Endothelial cell of umbilical vein (primary cell): ENCODE measurements at regions not wholly inside any gene's neighbourhood (a gene's known extent, or its start where the extent isn't known, plus 50 kb on each side); places are given as distances from the start of the nearest gene placed in this dataset.

Source experiments
- BruUV-seq: library from RNA; stranded (reverse); fragments of 400-500 nt; replicated peaks from 2 replicates; lab custom pipeline; 2021; lab: Mats Ljungman, UMichigan
- CTCF ChIA-PET: fragments of 300-600, 350-600 bp; sonication (Branson Sonifier 250); formaldehyde crosslinking; loops from one replicate; lab custom pipeline; 2021; ENCODE audit warnings: antibody characterized with exemption, inconsistent platforms; lab: Charles Lee
- POLR2A ChIA-PET: fragments of 300-600, 350-600 bp; sonication (Branson Sonifier 250); formaldehyde crosslinking; loops from one replicate; lab custom pipeline; 2021; ENCODE audit warnings: antibody characterized with exemption, inconsistent platforms; lab: Charles Lee
- DNase-seq: peaks from one replicate; pipeline ENCODE4 v3.0.0-alpha.2; 2011; ENCODE audit warnings: low read depth, low spot score
- FAIRE-seq: peaks from 2 replicates; lab custom pipeline; 2011; peaks lifted over from hg19 to GRCh38; lab: Jason Lieb, UNC
- H2AFZ ChIP-seq: 2 replicates; pipeline ENCODE4 v1.6.0; 2012; ENCODE audit warnings: low read depth, low read length, control low read depth, inconsistent platforms
- H3K27ac ChIP-seq: 2 replicates; pipeline ENCODE4 v1.5.1; 2011; ENCODE audit warnings: low read depth, mild to moderate bottlenecking, control low read depth, low read length, moderate library complexity; ENCODE audit not compliant: insufficient read depth
- H3K27me3 ChIP-seq, 2 experiments: 2 replicates each; pipeline versions ENCODE4 v1.6.0 to v1.6.1; 2011; ENCODE audit warnings: low read length in 2 of 2, mixed read lengths in 1 of 2; ENCODE audit not compliant: control insufficient read depth in 2 of 2, insufficient read depth in 2 of 2
- H3K36me3 ChIP-seq, 2 experiments: 2 replicates in 1 of 2; 3 replicates in 1 of 2; pipeline ENCODE4 v1.5.1; 2011; ENCODE audit warnings: low read length in 2 of 2, mild to moderate bottlenecking in 1 of 2, moderate library complexity in 1 of 2; ENCODE audit not compliant: control insufficient read depth in 2 of 2, insufficient read depth in 2 of 2; ENCODE audit errors: extremely low read depth in 1 of 2
- H3K4me1 ChIP-seq: 3 replicates; pipeline ENCODE4 v1.5.1; 2011; ENCODE audit warnings: mild to moderate bottlenecking, low read length; ENCODE audit not compliant: control insufficient read depth, insufficient read depth; ENCODE audit errors: extremely low read depth
- H3K4me2 ChIP-seq: 2 replicates; pipeline ENCODE4 v1.6.1; 2011; ENCODE audit warnings: low read length, control low read depth, mixed read lengths; ENCODE audit not compliant: insufficient read depth
- H3K4me3 ChIP-seq, 3 experiments: fragments of 200-600 bp in 1 of 3; sonication (generic), shearing (Covaris generic) in 1 of 3; replicated peaks in 1 of 3; 2 replicates each; pipeline ENCODE4 v1.5.1; 2011 to 2016; ENCODE audit warnings: control low read depth in 3 of 3, low read length in 3 of 3, mild to moderate bottlenecking in 2 of 3, inconsistent platforms in 1 of 3, low read depth in 1 of 3, moderate library complexity in 1 of 3; ENCODE audit not compliant: insufficient read depth in 1 of 3
- H3K79me2 ChIP-seq: 2 replicates; pipeline ENCODE4 v1.6.0; 2012; ENCODE audit warnings: low read length, inconsistent platforms; ENCODE audit not compliant: control insufficient read depth, insufficient read depth
- H3K9ac ChIP-seq: replicated peaks from 2 replicates; pipeline ENCODE3; 2011; ENCODE audit warnings: low read length, control low read depth; ENCODE audit not compliant: insufficient read depth; ENCODE audit errors: extremely low read depth
- H3K9me1 ChIP-seq: replicated peaks from 3 replicates; pipeline ENCODE4 v1.6.0; 2011; ENCODE audit warnings: mild to moderate bottlenecking, low read length; ENCODE audit not compliant: control insufficient read depth, insufficient read depth; ENCODE audit errors: extremely low read depth
- H3K9me3 ChIP-seq: replicated peaks from 2 replicates; pipeline ENCODE4 v1.5.1; 2012; ENCODE audit warnings: low read length, inconsistent platforms; ENCODE audit not compliant: control insufficient read depth, insufficient read depth
- H4K20me1 ChIP-seq: replicated peaks from 2 replicates; pipeline ENCODE3; 2011; ENCODE audit warnings: mild to moderate bottlenecking, low read length; ENCODE audit not compliant: control insufficient read depth, insufficient read depth; ENCODE audit errors: extremely low read depth
- FOS ChIP-seq: IDR thresholded peaks from 2 replicates; pipeline ENCODE4 v1.6.1; 2011; ENCODE audit warnings: mild to moderate bottlenecking, low read length, moderate library complexity, borderline replicate concordance; ENCODE audit not compliant: insufficient read depth
- MYC ChIP-seq: IDR thresholded peaks from one replicate; pipeline ENCODE4 v1.6.1; 2011; ENCODE audit warnings: mild to moderate bottlenecking, low read depth, low read length
- POLR2AphosphoS5 ChIP-seq: IDR thresholded peaks from 2 replicates; pipeline ENCODE4 v1.6.1; 2012; ENCODE audit warnings: low read depth, mild to moderate bottlenecking, control low read depth, low read length, moderate library complexity; ENCODE audit not compliant: insufficient read depth
- dilution Hi-C: fragments of 300-500 bp; cut with MboI; formaldehyde crosslinking; loops from one replicate; pipeline ENCODE4 v1.15.0; 2019; ENCODE audit warnings: low sequenced_read_pairs; ENCODE audit not compliant: extremely low pct_ligation_motif_present
- intact Hi-C: fragments of 100-400 bp; cut with micrococcal nuclease; formaldehyde crosslinking; loops from one replicate; pipeline ENCODE4 v1.10.0; 2022
- TF ChIP-seq, protein P1 (sequence below): IDR thresholded peaks from 2 replicates; pipeline ENCODE4 v1.6.1; 2011; ENCODE audit not compliant: insufficient read depth, insufficient read length

DNA sequence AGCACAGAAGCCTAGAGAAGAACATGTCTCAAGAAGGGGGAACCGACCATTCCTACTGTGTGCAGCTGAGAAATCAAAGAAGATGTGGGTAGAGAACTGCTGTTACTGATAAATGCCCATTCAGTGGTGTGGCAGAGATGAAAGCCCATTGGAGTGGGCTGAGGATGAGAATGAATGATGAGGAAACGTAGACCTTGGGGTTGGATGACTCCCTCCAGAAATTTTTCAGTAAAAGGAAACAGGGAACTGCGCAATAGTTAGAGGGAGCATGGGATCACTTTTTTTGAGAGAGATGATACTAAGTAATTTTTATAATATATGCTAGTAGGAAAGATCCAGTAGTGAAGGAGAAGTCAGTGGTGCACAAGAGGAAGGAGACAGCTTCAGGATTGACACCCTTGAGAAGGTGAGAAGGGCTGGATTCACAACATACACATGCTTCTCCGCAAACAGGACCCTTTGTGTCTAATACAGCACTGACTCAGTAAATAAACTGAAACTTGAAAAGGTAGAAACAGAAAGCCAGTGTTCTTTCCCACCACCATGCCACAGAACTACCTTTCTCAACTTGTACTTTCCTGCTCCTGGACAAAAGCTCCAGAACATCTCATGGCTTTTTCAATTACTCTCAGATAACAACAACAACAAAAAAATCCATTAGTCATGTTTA, 104.7 kb upstream of the IL6 start:
- intact Hi-C loops (no loop called here), dilution Hi-C loops (no loop called here)
- no peak overlapping the region for H3K4me3 ChIP-seq
- ChIA-PET CTCF (interaction anchor here (1.0 to 2.5 kb wide), 3 partner anchors 9 to 105 kb away, joined by 3 to 6 read pairs (median 3); partner anchors contain the start of gene IL6), POLR2A (no interaction called here)
- TF ChIP-seq POLR2AphosphoS5 (no peak), MYC (no peak)
- no peak overlapping the region for H3K9ac ChIP-seq
- no peak overlapping the region for H2AFZ ChIP-seq
- H3K9me1 ChIP-seq, result no peaks in the 10 kb centered on the region
- no peaks in the 10 kb centered on the region for H3K9me3 ChIP-seq
- no peaks in the 10 kb centered on the region for H3K36me3 ChIP-seq
- no peak overlapping the region for H3K27ac ChIP-seq
- DNase-seq (no peak), FAIRE-seq (no peak)
- peaks cover 3% of the 10 kb centered on the region for H3K4me1 ChIP-seq
- H3K4me2 ChIP-seq, result no peak overlapping the region
- no peaks in the 10 kb centered on the region for H3K79me2 ChIP-seq
- H4K20me1 ChIP-seq, result no peaks in the 10 kb centered on the region
- no TSS peak for BruUV-seq
- no peaks in the 10 kb centered on the region for H3K27me3 ChIP-seq

DNA sequence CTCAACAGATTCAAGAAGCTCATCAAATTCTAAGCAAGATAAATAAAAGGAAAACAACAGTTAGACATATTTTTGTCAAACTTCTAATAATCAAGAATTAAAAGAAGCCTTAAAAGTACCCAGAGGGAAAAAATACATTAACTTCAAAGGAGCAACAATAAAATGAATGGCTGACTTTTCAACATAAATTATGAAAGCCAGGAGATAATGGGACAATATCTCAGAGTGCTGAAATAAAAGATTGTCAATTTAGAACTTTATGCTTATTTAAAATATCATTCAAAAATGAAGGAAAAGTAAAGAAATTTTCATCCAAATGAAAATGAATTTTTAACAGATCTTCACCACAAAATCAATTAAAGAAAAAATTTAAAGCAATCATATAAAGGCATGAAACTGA, 108.5 kb upstream of the IL6 start:
- no peaks in the 10 kb centered on the region for H3K9me1 ChIP-seq
- intact Hi-C loops, result no loop called here
- POLR2A ChIA-PET, result no interaction called here
- no peaks in the 10 kb centered on the region for H3K79me2 ChIP-seq
- DNase-seq, result no peak
- no peak overlapping the region for H3K9ac ChIP-seq
- no peak overlapping the region for H3K27ac ChIP-seq
- no peaks in the 10 kb centered on the region for H3K36me3 ChIP-seq
- TF ChIP-seq POLR2AphosphoS5 (no peak), FOS (no peak), MYC (no peak)
- TF ChIP-seq, protein P1, sequence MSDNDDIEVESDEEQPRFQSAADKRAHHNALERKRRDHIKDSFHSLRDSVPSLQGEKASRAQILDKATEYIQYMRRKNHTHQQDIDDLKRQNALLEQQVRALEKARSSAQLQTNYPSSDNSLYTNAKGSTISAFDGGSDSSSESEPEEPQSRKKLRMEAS, result no peak
- dilution Hi-C loops, result no loop called here
- H3K27me3 ChIP-seq, result no peaks in the 10 kb centered on the region
- no peak overlapping the region for H3K4me2 ChIP-seq
- no peaks in the 10 kb centered on the region for H4K20me1 ChIP-seq
- no peaks in the 10 kb centered on the region for H3K9me3 ChIP-seq
- no TSS peak for BruUV-seq
- no peak overlapping the region for H2AFZ ChIP-seq
- H3K4me1 ChIP-seq, result no peaks in the 10 kb centered on the region
- CTCF ChIA-PET, result no interaction called here
- no peak for FAIRE-seq
- H3K4me3 ChIP-seq, result no peak overlapping the region
